Retina (tissue), 1 donor: ENCODE measurements at regions not wholly inside any gene's neighbourhood (a gene's known extent, or its start where the extent isn't known, plus 50 kb on each side); places are given as distances from the start of the nearest gene placed in this dataset.
A peak's percentile ranks its signal among the peaks of the same experiment; 100 is the strongest.

Source experiments
- DNase-seq: peaks from one replicate; pipeline ENCODE4 v3.0.0-alpha.2; 2016

GRCh38 chr15:62788224-62788623 lies 254.3 kb upstream of the TPM1 start:
- DNase-seq, result no peak

DNA sequence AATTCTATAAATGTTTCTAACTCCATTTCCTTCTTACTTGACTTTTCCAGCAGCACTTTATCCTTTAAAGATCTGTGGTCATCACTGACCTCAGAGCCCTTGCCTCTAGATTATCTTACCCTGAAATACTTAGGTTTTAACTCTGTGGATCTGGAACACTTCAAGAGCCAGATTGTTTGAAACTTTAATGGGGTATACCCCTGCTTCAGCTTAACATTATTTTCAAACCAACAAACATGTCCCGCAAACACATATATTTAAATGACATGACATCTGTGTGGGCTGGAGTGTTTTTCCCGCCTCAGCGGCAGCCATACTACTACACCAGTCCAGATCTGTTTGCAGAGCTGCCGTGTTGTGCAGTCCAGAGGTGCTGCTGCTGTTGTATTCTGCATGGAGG lies 252.0 kb upstream of the TPM1 start:
- no peak for DNase-seq

DNA sequence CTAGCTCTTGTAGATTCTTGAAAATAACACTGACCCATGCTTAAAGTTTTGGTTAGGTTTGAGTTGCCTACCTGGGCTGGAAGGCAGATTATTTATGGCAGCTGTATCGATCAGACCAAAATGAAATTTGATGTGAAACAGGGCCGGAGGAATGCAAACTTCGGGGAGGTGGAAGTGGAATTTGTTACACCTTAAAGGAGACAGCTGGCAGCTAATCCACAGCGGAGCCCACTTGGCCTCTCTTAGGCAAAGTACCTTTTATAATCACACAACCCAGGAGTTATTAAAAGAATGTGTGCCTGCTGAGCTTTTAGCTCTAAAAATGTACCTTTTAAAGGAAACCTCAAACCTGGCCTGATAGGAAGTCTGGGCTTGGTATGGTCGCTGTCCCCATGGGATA lies 250.9 kb upstream of the TPM1 start:
- DNase-seq, result no peak

GRCh38 chr15:62792986-62793751 lies 249.4 kb upstream of the TPM1 start:
- no peak for DNase-seq

GRCh38 chr15:62793752-62794144 lies 248.8 kb upstream of the TPM1 start:
- no peak for DNase-seq

GRCh38 chr15:62795171-62795570 lies 247.4 kb upstream of the TPM1 start:
- no peak for DNase-seq

GRCh38 chr15:62795700-62796695 lies 246.5 kb upstream of the TPM1 start:
- DNase-seq, result no peak

DNA sequence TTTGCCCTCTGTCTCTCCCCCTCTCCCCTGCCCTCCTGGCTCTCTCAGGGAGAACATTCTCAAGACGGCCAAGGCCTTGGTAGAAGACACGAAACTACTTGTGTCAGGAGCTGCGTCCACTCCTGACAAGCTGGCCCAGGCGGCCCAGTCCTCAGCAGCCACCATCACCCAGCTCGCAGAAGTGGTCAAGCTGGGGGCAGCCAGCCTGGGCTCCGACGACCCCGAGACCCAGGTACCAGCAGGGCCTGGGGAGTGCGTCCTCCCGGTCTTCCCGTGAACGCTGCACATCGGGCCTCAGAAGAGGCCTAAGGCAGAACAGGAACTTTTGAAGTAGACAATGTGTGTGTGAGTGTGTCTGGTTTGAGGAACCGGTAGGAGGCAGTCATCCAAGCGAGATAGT lies 245.4 kb upstream of the TPM1 start:
- DNase-seq, result no peak

DNA sequence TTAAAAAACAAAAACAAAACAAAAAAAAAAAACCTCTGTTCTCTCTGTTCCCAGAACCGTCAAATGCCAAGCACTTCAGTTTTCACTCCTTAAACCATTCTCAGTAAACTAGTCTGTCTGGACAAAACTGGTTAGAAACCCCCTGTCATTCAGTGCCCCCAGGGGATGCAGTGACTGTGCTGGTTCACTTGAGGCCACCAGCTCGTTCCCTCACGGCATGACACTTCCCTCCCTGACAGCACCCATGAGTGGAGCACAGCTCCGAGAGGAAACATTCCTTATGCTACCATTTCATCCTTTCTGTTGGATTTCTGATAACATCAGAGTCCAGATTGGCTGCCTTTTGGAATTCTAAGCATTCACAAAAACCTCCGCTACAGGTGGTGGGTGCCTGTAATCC lies 244.0 kb upstream of the TPM1 start:
- no peak for DNase-seq

- no peak for DNase-seq
Measured at GRCh38 chr15:62799037-62799436, 243.5 kb upstream of the TPM1 start.

GRCh38 chr15:62799919-62800318 lies 242.6 kb upstream of the TPM1 start:
- DNase-seq, result no peak

- no peak for DNase-seq
Measured at GRCh38 chr15:62802612-62803011, 239.9 kb upstream of the TPM1 start.

DNA sequence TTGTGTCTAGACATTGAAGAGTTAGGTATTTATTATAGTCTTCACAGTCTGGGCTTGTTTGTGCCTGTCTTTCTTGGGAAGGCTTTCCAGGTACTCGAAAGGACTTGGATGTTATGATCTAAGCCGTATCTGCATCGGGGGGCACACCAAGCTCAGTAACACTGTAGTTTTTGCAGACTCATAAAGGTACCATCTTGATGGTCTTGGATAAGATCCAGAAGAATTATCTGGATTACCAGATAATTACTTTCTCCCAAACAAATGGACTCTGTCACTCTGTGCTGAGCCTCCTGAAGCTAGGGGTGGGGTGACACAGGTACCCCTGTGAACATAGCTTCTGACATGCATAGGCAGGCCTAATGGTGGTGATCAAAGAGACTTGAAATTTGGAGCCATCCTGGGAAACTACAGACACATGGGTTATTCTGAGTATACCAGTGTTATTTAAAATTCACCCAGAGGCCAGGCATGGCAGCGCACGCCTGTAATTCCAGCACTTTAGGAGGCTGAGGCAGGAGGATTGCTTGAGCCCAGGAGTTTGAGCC lies 238.6 kb upstream of the TPM1 start:
- no peak for DNase-seq

DNA sequence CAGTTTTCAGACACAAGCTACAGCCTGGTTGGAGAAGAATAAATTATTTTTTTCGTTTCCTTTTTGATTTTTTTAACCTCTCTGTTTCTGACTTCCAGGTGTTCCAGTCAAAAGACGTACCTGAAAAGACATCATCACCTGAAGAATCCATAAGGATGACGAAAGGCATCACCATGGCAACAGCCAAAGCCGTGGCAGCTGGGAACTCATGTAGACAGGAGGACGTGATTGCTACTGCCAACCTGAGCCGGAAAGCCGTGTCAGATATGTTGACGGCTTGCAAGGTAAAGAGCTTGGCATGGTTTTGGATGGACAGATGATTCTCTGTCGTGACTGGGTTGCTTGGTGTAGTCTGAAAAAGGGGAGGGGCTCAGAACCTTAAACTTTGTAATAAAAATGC lies 237.0 kb upstream of the TPM1 start:
- DNase-seq, result no peak

GRCh38 chr15:62807539-62808130 lies 234.9 kb upstream of the TPM1 start:
- DNase-seq, result peak; percentile 17

DNA sequence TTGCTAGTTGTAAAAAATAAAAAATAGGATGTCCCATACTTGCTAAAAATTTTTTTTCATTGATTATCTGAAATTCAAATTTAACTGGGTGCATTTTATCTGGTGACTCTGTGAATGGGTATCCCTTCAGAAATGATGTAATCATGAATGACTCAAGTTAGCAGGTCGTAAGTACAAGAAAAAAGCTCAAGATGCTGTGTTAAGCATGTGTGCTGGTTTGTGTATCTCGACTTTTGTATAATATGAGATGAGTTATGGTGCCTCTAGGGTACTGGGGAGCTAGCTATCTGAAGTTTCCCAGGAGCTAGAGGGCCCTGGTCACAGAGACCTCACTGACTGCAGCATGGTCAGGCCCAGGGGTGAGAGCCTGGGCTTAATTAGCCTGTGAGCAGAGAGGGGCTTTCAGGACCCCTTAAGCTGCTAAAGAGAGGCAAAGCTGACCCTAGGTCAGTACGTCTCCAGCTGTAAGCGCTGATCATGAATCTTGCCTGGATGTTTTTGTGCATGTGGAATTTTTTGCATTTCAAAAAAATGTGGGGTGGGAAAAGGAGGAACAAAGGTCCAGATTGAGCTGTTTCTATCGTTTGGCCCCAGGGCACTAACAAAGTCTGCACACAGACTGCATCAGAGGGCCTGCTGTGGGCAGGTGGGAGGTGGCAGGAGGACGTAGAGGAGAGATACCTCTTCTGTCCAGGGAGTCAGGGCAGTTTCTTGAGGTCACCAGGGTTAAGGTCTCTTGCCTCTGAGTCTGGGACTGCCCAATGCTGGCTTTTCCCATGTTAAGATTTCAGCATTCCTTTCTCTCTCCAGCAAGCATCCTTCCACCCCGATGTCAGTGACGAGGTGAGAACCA lies 233.2 kb upstream of the TPM1 start:
- peak; percentile 11 for DNase-seq

DNA sequence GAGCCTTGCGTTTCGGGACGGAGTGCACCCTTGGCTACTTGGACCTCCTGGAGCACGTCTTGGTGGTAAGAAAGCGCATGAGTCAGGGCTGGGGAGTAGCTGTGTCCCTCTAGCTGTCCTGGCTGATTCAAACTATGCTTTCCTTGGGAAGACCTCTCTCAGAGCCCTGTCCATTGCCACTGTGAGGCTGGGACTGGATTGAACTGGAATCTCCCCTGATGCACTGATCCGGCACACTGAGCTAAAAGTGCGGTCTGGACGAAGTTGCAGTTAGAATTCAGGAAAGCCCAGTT lies 232.6 kb upstream of the TPM1 start:
- no peak for DNase-seq

GRCh38 chr15:62812515-62812835 lies 230.1 kb upstream of the TPM1 start:
- DNase-seq, result no peak

DNA sequence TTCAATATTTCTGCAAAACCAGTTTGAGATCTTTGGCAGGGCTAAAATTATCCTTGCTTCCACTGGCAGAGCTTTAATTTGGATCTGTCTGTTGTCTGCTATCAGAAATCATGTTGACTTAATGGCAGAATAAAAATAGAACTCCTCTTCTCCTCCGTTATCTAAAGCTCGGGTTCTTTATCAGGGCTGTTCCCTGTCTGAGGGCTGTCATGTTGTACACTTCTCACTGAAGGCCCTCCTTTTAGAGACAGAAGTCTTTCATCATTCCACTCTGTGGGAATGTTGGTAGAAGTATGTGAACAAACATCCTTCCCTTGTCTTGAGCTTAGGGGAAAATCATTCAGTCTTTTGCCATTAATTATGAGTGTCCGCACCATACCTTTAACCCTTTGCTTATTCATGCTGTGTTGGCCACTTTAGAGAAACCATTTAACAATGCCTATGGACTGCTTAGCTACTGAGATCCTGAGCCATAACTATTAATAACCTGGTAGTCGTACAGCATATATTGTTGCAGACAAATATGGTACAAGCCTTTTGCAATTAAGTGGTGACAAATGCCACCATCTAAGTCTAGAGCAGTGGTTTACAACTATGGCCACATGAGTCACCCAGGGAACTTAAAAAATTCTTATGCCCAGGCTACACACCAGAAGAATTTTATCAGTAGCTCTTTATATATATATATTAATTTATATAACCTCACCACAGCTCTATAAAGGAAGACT lies 226.0 kb upstream of the TPM1 start:
- DNase-seq, result no peak

DNA sequence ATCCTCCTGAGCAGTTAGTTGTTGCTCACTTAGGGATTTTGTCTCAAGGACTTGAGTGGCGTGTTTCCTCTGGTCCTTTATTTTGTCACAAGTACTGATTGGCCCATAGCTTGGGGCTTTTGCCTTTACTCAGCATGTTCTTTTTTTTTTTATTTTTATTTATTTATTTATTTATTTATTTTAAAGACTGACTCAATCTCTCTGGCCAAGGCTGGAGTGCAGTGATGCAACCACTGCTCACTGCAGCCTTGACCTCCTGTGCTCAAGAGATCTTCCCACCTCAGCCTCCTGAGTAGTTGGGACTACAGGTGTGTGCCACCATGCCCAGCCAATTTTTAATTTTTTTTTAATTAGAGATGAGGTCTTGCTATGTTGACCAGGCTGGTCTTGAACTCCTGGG lies 223.9 kb upstream of the TPM1 start:
- DNase-seq, result no peak

- no peak for DNase-seq
Measured at GRCh38 chr15:62821384-62822131, 221.0 kb upstream of the TPM1 start.
